ENCODE measurements at regions not wholly inside any gene's neighbourhood (a gene's known extent, or its start where the extent isn't known, plus 50 kb on each side); places are given as distances from the start of the nearest gene placed in this dataset.

DNA sequence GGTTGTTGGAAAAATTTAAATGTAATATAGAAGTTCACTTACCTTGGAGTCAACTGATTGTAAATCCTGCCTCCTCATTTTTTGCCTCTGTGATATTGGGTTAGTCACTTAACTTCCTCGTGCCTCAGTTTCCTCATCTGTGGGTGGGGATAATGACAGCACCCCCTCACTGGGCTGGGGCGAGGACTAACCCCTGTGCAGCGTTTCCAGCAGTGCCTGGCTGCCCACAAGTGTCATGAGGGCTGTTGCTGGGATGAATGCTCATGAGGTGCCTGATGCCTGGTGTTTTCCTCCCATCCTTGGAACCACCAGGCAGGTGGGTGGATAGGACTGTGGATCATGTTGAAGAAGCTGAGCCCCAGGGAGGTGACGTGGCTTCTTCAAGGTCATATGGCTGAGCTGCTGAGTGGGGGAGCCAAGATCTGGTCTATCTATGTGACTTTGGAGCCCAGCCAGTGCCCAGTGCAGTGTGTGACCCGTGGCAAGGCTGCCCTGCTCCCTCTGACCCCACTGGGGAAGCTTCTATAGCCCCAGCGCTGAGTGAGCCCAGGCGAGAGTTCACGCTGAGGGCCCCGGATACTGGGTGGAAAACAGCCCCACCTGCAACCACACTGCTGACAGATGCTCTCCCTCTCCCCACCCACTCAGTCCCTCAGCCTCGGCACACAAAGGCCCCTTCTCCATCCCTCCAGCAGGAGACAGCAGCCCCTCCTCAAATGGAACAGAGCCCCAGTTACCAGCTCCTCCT, 446.0 kb downstream of the PTPRU start:
- TF ChIP-seq, protein P1, sequence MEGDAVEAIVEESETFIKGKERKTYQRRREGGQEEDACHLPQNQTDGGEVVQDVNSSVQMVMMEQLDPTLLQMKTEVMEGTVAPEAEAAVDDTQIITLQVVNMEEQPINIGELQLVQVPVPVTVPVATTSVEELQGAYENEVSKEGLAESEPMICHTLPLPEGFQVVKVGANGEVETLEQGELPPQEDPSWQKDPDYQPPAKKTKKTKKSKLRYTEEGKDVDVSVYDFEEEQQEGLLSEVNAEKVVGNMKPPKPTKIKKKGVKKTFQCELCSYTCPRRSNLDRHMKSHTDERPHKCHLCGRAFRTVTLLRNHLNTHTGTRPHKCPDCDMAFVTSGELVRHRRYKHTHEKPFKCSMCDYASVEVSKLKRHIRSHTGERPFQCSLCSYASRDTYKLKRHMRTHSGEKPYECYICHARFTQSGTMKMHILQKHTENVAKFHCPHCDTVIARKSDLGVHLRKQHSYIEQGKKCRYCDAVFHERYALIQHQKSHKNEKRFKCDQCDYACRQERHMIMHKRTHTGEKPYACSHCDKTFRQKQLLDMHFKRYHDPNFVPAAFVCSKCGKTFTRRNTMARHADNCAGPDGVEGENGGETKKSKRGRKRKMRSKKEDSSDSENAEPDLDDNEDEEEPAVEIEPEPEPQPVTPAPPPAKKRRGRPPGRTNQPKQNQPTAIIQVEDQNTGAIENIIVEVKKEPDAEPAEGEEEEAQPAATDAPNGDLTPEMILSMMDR (IDR thresholded peaks at IDR 0.05): no peak
- TF ChIP-seq POLR2AphosphoS5 (IDR thresholded peaks at IDR 0.05) (no peak), POLR2A (IDR thresholded peaks at IDR 0.05) (no peak)
